ENCODE measurements at regions not wholly inside any gene's neighbourhood (a gene's known extent, or its start where the extent isn't known, plus 50 kb on each side); places are given as distances from the start of the nearest gene placed in this dataset.

DNA sequence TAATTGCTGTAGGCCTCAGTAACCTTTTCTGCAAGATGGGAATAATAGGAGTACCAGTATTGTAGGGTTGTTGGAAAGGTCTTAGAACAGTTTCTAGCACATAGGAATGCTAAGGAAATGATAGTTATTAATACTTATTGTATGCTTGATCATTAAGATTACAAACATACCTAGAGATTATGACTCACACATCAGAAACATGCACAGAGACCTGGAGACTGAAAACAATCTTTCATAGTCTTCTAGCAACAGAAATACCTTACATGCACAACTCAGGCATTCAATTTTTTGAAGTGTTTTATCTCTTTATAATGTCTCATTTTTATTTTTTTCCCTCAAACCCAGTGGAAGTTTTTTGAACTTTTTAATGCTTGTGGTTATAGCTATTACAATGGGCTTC, 104.4 kb upstream of the ZBTB20 start:
- TF ChIP-seq CTCF (IDR thresholded peaks at IDR 0.05; ENCODE audit: insufficient read depth, low read length, poor library complexity, severe bottlenecking) = no peak
- TF ChIP-seq EZH2phosphoT487 (conservative IDR thresholded peaks at IDR 0.05; ENCODE audit: low read length) = no peak

Data from SU-DHL-6 (cell line).